CD14-positive monocyte (primary cell): ENCODE measurements at regions not wholly inside any gene's neighbourhood (a gene's known extent, or its start where the extent isn't known, plus 50 kb on each side); places are given as distances from the start of the nearest gene placed in this dataset.

Experiments
- DNase-seq, 3 donors: peaks; one replicate each; pipeline ENCODE4 v3.0.0-alpha.2; 2011 to 2022
- H2AFZ ChIP-seq: 2 replicates; pipeline ENCODE4 v1.6.0; 2012; ENCODE audit warnings: mild to moderate bottlenecking, low read depth, low read length, inconsistent platforms; ENCODE audit not compliant: insufficient read depth, poor library complexity, severe bottlenecking
- H3K27ac ChIP-seq, 2 donors: 1 replicate in 1 of 2; 2 replicates in 1 of 2; pipeline ENCODE4 v1.5.1; 2012 to 2013; ENCODE audit warnings: low read length in 2 of 2, control low read depth in 1 of 2, inconsistent platforms in 1 of 2, low read depth in 1 of 2, mild to moderate bottlenecking in 1 of 2
- H3K27me3 ChIP-seq, 2 donors: one replicate each; pipeline versions ENCODE4 v1.6.0 to v1.6.1; 2011 to 2013; ENCODE audit warnings: low read length in 2 of 2; ENCODE audit not compliant: control insufficient read depth in 2 of 2, insufficient read depth in 2 of 2
- H3K36me3 ChIP-seq, 2 donors: replicated peaks in 1 of 2; 1 replicate in 1 of 2; 2 replicates in 1 of 2; pipeline versions ENCODE4 v1.5.1 to v1.6.1; 2012 to 2013; ENCODE audit warnings: low read length in 2 of 2, control low read depth in 1 of 2, inconsistent platforms in 1 of 2, mild to moderate bottlenecking in 1 of 2; ENCODE audit not compliant: insufficient read depth in 2 of 2, control insufficient read depth in 1 of 2
- H3K4me1 ChIP-seq, 2 donors: 1 replicate in 1 of 2; 2 replicates in 1 of 2; pipeline versions ENCODE4 v1.5.1 to v1.6.1; 2012 to 2013; ENCODE audit warnings: low read length in 2 of 2, control low read depth in 1 of 2, inconsistent platforms in 1 of 2, mild to moderate bottlenecking in 1 of 2, moderate library complexity in 1 of 2; ENCODE audit not compliant: insufficient read depth in 2 of 2, control insufficient read depth in 1 of 2
- H3K4me2 ChIP-seq: replicated peaks from 2 replicates; pipeline ENCODE3; 2012; ENCODE audit warnings: low read length, moderate library complexity, mild to moderate bottlenecking; ENCODE audit not compliant: poor library complexity, severe bottlenecking; ENCODE audit errors: extremely low read depth
- H3K4me3 ChIP-seq, 3 experiments: fragments of 200-600 bp in 1 of 3; sonication (generic) in 1 of 3; replicated peaks in 1 of 3; 1 replicate in 2 of 3; 2 replicates in 1 of 3; pipeline ENCODE4 v1.5.1; 2011 to 2013; ENCODE audit warnings: low read length in 3 of 3, mild to moderate bottlenecking in 3 of 3, control low read depth in 2 of 3, low read depth in 2 of 3, inconsistent platforms in 1 of 3, moderate library complexity in 1 of 3
- H3K79me2 ChIP-seq: 2 replicates; pipeline ENCODE4 v1.6.0; 2012; ENCODE audit warnings: mild to moderate bottlenecking, control low read depth, inconsistent platforms, low read length, moderate library complexity; ENCODE audit not compliant: insufficient read depth
- H3K9ac ChIP-seq: 2 replicates; pipeline ENCODE4 v1.6.0; 2017; ENCODE audit warnings: low read length, mild to moderate bottlenecking; ENCODE audit not compliant: insufficient read depth, poor library complexity, severe bottlenecking
- H3K9me3 ChIP-seq, 2 donors: replicated peaks in 1 of 2; 1 replicate in 1 of 2; 2 replicates in 1 of 2; pipeline versions ENCODE4 v1.5.1 to v1.6.1; 2012 to 2013; ENCODE audit warnings: low read length in 2 of 2, control low read depth in 1 of 2; ENCODE audit not compliant: control insufficient read depth in 1 of 2, insufficient read depth in 1 of 2
- H4K20me1 ChIP-seq: 2 replicates; pipeline ENCODE4 v1.6.0; 2012; ENCODE audit warnings: mild to moderate bottlenecking, low read length, control low read depth, moderate library complexity; ENCODE audit not compliant: insufficient read depth
- H3K27ac Mint-ChIP-seq, 7 donors: one replicate each; pipeline ENCODE4 v1.8.0; 2020; ENCODE audit warnings: mild to moderate bottlenecking in 7 of 7, mixed read lengths in 7 of 7, moderate library complexity in 6 of 7, inconsistent platforms in 2 of 7
- H3K27me3 Mint-ChIP-seq, 3 donors: one replicate each; pipeline ENCODE4 v1.8.0; 2021 to 2022; ENCODE audit warnings: low read depth in 3 of 3, mild to moderate bottlenecking in 3 of 3, mixed read lengths in 3 of 3, moderate library complexity in 3 of 3, inconsistent platforms in 1 of 3
- H3K36me3 Mint-ChIP-seq, 2 donors: one replicate each; pipeline ENCODE4 v1.8.0; 2020; ENCODE audit warnings: mixed read lengths in 2 of 2, inconsistent platforms in 1 of 2, mild to moderate bottlenecking in 1 of 2
- H3K4me1 Mint-ChIP-seq: one replicate; pipeline ENCODE4 v1.8.0; 2020; ENCODE audit warnings: mild to moderate bottlenecking, mixed read lengths
- H3K4me3 Mint-ChIP-seq, 2 donors: one replicate each; pipeline ENCODE4 v1.8.0; 2020; ENCODE audit warnings: mild to moderate bottlenecking in 2 of 2, mixed read lengths in 2 of 2, moderate library complexity in 1 of 2
- H3K9me3 Mint-ChIP-seq, 7 donors: one replicate each; pipeline ENCODE4 v1.8.0; 2020 to 2022; ENCODE audit warnings: mixed read lengths in 7 of 7, mild to moderate bottlenecking in 6 of 7, moderate library complexity in 6 of 7, inconsistent platforms in 2 of 7
- CTCF ChIP-seq: fragments of 200-600 bp; IDR thresholded peaks from one replicate; pipeline ENCODE4 v1.8.0; 2022; ENCODE audit warnings: antibody characterized with exemption, mild to moderate bottlenecking
- WGBS: methylation state at CpG from one replicate; pipeline ENCODE4 v1.1.5; 2013; ENCODE audit warnings: missing lambda C conversion rate; ENCODE audit not compliant: insufficient coverage; 5-methylcytosine and 5-hydroxymethylcytosine counted together
- intact Hi-C, 2 donors: fragments of 100-400 bp; cut with micrococcal nuclease; formaldehyde crosslinking; loops; one replicate each; pipeline versions ENCODE4 v1.15.0 to v1.15.1; 2023

DNA sequence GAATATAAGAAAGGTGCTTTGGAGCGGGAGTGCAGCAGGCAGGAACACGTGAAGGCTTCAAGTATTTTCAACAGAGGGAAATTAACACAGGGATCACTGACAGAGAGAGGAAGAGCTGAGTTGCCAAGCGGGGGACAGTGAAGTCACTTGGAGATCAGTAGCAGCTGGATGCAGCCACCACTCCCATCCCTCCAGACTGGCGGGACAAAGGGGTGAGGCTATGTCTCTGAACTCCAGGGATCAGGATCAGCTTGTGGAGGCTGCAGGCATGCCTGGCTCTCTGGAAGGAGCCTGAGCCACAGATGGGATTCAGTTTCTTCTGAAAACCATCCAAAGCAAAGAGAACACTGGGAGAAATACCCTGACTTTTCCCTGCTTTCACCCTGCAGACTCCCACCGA lies 113.7 kb upstream of the IRX3 start:
- no peak for DNase-seq
- no peak for TF ChIP-seq CTCF
- no peak overlapping the region for H3K4me3 Mint-ChIP-seq
- 85% methylated on average over 3 of the region's 5 CpGs for WGBS
- Histone ChIP-seq H3K9me3 (peaks cover 0 to 7% of the 10 kb centered on the region in 2 donors), H3K4me1 (peaks cover 0 to 13% of the 10 kb centered on the region in 2 donors), H2AFZ (no peak overlapping the region), H3K4me3 (no peak overlapping the region), H3K27ac (no peak overlapping the region), H4K20me1 (no peaks in the 10 kb centered on the region), H3K79me2 (no peaks in the 10 kb centered on the region), H3K4me2 (no peak overlapping the region), H3K27me3 (no peaks in the 10 kb centered on the region), H3K9ac (no peak overlapping the region), H3K36me3 (no peaks in the 10 kb centered on the region)
- H3K27me3 Mint-ChIP-seq, result peaks cover 3 to 12% (median 7%) of the 10 kb centered on the region in 3 donors
- H3K36me3 Mint-ChIP-seq, result no peaks in the 10 kb centered on the region
- H3K27ac Mint-ChIP-seq, result no peak overlapping the region
- peaks cover 19% of the 10 kb centered on the region for H3K4me1 Mint-ChIP-seq
- H3K9me3 Mint-ChIP-seq, result peaks cover 3 to 17% (median 10%) of the 10 kb centered on the region in 7 donors
- intact Hi-C loops, result no loop called here

DNA sequence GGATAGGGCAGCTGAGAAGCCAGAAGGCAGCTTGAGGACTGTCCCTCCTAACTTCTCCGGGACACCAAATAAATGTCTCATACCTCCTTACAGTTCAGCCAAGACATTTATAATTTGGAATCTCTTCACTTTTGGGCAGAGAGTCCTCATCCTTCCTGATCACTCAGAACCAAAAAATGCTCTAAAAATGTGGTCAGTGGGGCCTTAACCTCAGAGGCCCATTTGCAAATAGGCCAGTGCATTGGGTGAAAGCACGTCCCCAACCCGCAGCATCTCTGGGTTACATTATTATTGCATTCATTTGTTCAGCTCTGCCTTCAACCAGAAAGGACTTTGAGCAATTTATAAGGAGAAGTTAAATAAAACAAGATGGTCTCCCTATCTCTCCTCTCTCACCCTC lies 112.4 kb upstream of the IRX3 start:
- no peak overlapping the region for H3K27ac ChIP-seq
- peaks cover 8 to 21% of the 10 kb centered on the region in 2 donors for H3K4me1 ChIP-seq
- no peaks in the 10 kb centered on the region for H4K20me1 ChIP-seq
- H2AFZ ChIP-seq, result no peak overlapping the region
- H3K9ac ChIP-seq, result no peak overlapping the region
- H3K9me3 ChIP-seq, result peaks cover 0 to 7% of the 10 kb centered on the region in 2 donors
- intact Hi-C loops, result no loop called here
- TF ChIP-seq CTCF, result no peak
- H3K4me3 ChIP-seq, result no peak overlapping the region
- no peak for DNase-seq
- H3K36me3 ChIP-seq, result no peaks in the 10 kb centered on the region
- Mint-ChIP-seq H3K27ac (no peak overlapping the region), H3K36me3 (no peaks in the 10 kb centered on the region), H3K4me3 (no peak overlapping the region), H3K9me3 (peaks cover 3 to 17% (median 9%) of the 10 kb centered on the region in 7 donors), H3K4me1 (peaks cover 32% of the 10 kb centered on the region), H3K27me3 (peaks cover 3 to 12% (median 7%) of the 10 kb centered on the region in 3 donors)
- no peaks in the 10 kb centered on the region for H3K27me3 ChIP-seq
- H3K79me2 ChIP-seq, result no peaks in the 10 kb centered on the region
- WGBS, result no CpG with 5 or more reads among the region's 3 CpGs
- H3K4me2 ChIP-seq, result no peak overlapping the region
